ENCODE measurements at regions not wholly inside any gene's neighbourhood (a gene's known extent, or its start where the extent isn't known, plus 50 kb on each side); places are given as distances from the start of the nearest gene placed in this dataset.
"Not testable (repeated sequence)": the region's sequence is repeated elsewhere in the genome, so short reads cannot be mapped to it uniquely, and the experiment has no call there.

DNA sequence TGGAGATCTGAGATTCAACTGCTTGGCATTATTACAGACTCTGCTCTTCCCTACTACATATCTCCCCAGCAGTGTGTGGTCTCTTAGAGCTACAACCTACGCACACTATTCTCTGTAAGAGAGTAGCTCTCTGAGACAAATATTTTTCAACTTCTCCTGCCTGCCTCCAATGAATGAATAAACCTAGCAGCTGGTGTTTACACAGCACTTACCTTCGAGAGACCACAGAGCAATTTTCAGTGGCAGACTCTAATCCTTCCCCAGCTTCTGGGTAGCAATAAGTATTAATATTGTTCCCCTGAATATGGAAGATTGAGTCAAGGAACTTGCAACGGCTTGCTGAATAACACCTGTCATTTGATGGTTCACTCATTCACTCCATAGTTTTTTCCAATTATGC is 350.9 kb upstream of the SPAG17 start:
- no peak for DNase-seq (ENCODE audit: low spot score)
- TF ChIP-seq, protein P1, sequence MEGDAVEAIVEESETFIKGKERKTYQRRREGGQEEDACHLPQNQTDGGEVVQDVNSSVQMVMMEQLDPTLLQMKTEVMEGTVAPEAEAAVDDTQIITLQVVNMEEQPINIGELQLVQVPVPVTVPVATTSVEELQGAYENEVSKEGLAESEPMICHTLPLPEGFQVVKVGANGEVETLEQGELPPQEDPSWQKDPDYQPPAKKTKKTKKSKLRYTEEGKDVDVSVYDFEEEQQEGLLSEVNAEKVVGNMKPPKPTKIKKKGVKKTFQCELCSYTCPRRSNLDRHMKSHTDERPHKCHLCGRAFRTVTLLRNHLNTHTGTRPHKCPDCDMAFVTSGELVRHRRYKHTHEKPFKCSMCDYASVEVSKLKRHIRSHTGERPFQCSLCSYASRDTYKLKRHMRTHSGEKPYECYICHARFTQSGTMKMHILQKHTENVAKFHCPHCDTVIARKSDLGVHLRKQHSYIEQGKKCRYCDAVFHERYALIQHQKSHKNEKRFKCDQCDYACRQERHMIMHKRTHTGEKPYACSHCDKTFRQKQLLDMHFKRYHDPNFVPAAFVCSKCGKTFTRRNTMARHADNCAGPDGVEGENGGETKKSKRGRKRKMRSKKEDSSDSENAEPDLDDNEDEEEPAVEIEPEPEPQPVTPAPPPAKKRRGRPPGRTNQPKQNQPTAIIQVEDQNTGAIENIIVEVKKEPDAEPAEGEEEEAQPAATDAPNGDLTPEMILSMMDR (IDR thresholded peaks at IDR 0.05; ENCODE audit: extremely low read depth, missing control alignments) = no peak

DNA sequence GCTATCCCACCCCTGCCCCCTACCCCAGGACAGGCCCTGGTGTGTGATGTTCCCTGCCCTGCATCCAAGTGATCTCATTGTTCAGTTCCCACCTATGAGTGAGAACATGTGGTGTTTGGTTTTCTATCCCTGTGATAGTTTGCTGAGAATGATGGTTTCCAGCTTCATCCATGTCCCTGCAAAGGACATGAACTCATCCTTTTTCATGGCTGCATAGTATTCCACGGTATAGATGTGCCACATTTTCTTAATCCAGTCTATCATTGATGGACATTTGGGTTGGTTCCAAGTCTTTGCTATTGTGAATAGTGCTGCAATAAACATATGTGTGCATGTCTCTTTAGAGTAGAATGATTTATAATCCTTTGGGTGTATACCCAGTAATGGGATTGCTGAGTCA is 326.9 kb upstream of the SPAG17 start:
- not testable (repeated sequence) for DNase-seq (ENCODE audit: low spot score)

DNA sequence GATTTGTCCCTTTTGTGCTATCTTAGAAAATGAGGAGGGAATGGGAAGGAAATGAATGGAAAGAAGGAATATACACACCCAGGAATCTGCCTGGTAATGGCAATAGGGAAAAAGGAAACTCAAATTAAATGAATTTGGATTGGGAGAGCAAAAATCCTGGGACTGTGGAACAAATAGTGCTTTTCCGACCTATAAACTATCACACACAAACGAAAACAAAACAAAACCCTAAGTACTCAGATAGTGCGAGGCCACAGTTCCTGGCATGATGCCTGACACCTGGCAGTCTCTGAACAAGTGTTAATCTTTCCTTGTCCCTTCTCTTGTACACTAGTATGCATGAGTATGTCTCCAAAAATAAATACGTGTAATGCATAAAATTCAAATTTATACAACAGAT is 319.8 kb upstream of the SPAG17 start:
- DNase-seq (ENCODE audit: low spot score) = no peak
- TF ChIP-seq, protein P1 (IDR thresholded peaks at IDR 0.05; ENCODE audit: extremely low read depth, missing control alignments) = no peak

DNA sequence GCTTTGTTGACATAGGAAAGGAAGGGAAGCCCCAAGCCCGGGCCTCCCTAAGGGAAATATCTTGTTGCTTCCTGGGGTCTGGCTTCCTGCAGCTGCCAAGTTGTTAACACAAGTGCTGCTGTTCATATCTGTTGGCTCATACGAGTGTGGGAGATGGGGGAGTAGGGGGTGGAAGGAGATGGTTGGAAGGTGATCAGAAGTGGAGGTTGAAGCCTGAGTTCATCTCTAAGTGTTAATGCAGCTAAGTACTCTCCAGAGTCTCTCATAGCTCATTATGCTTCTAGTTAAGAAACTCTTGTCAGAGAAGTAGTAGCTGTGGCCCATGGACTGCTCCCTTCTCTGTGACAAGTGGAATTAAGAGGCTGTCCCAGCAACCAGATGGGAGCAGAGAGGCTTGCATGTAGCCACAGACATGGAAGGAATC is 319.2 kb upstream of the SPAG17 start:
- DNase-seq (ENCODE audit: low spot score) = no peak
- TF ChIP-seq, protein P1 (IDR thresholded peaks at IDR 0.05; ENCODE audit: extremely low read depth, missing control alignments) = no peak

DNA sequence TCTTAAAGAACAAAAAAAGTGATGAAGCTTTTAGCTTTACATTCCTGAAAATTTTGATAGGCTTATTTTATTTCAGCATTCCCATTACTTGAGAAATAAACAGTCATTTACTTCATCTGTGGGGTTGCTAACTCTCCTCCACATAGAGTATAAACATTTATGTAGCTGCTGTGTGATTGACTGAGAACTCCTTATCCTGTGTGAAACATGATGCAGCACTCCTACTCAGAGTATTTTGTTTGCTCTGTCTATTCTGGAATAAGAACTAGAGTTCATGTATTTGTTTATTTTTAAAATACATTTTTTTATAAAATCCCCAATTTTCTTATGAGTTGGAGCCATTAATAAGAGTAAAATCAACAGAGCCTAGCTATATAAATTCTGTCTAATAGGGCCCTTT is 318.7 kb upstream of the SPAG17 start:
- TF ChIP-seq, protein P1 (IDR thresholded peaks at IDR 0.05; ENCODE audit: extremely low read depth, missing control alignments) = no peak
- no peak for DNase-seq (ENCODE audit: low spot score)

DNA sequence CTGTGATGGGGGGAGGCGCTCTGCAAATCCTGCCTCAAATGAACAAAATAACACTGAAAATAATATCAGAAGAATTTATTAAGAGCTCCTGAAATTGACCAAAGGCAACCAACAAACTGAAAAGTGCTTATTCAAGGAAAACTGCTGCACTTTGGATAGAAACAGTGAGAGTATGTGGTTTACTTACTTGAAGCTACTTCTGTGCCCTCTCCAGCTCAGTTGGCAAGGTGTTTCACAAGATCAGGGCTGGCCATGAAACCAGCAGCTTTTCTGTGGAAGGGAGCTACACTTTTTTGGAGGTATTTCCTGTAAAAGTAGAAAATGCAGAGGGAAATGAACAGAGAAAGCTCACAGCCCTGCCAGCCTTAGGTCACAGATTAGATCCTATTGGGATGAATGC is 310.0 kb upstream of the SPAG17 start:
- TF ChIP-seq, protein P1 (IDR thresholded peaks at IDR 0.05; ENCODE audit: extremely low read depth, missing control alignments) = no peak
- DNase-seq (ENCODE audit: low spot score) = no peak

DNA sequence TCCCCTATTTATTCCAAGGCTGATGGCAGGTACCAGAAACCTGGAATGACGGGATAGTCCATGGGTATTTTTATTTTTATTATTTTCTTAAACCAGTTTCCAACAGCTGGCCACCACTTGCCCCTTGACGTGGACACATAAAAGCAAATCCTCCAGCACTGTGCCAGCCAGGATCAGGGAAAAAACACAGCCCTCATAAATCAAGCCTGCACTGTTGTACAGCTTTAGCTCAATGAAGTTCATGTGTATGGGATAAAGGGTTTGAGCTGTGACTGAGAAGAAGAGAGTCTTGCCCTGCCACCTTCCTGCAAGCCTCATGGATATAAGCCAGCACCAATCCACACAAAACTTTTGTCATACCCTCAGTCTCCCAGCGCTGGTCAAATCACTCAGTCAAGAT is 303.8 kb upstream of the SPAG17 start:
- DNase-seq (ENCODE audit: low spot score) = no peak
- TF ChIP-seq, protein P1 (IDR thresholded peaks at IDR 0.05; ENCODE audit: extremely low read depth, missing control alignments) = no peak

DNA sequence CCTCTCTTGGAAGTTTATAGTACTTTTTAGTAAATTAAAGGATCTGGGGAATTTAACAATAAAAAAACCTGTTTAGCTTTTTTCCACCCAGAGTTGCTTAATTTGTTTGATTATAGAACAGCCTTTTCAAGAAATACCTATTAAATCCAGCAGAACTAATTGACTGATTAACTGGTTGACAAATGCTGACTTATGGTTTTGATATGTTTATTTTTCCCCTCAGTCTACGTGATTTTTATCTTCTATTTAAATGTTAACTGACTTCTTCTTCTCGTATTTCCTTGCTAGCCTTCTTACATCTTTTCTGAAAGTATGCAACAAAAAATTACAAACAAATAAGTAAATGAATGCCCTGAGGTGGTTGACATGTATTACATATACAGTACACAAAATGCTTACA is 302.9 kb upstream of the SPAG17 start:
- DNase-seq (ENCODE audit: low spot score) = no peak
- TF ChIP-seq, protein P1 (IDR thresholded peaks at IDR 0.05; ENCODE audit: extremely low read depth, missing control alignments) = no peak

Measured in GM20000 (cell line).